Endodermal cell (in vitro differentiated cells): ENCODE measurements at regions not wholly inside any gene's neighbourhood (a gene's known extent, or its start where the extent isn't known, plus 50 kb on each side); places are given as distances from the start of the nearest gene placed in this dataset.
A peak's percentile ranks its signal among the peaks of the same experiment; 100 is the strongest.

ENCODE experiments used
- DNase-seq: peaks from one replicate; pipeline ENCODE4 v3.0.0-alpha.2; 2017
- H3K27ac ChIP-seq: 2 replicates; pipeline ENCODE4 v1.5.1; 2013; ENCODE audit warnings: mild to moderate bottlenecking, low read depth, low read length, moderate library complexity
- H3K27me3 ChIP-seq: 2 replicates; pipeline ENCODE4 v1.6.1; 2013; ENCODE audit warnings: mild to moderate bottlenecking, low read length, moderate library complexity; ENCODE audit not compliant: insufficient read depth, control insufficient read depth, poor library complexity, severe bottlenecking
- H3K36me3 ChIP-seq: 2 replicates; pipeline ENCODE4 v1.7.0; 2013; ENCODE audit warnings: mild to moderate bottlenecking, low read length, moderate library complexity; ENCODE audit not compliant: control insufficient read depth, insufficient read depth
- H3K4me1 ChIP-seq: one replicate; pipeline ENCODE4 v1.7.0; 2013; ENCODE audit warnings: low read length; ENCODE audit not compliant: control insufficient read depth, insufficient read depth
- H3K4me3 ChIP-seq: 2 replicates; pipeline ENCODE4 v1.5.1; 2013; ENCODE audit warnings: mild to moderate bottlenecking, low read length, moderate library complexity
- H3K9ac ChIP-seq: 2 replicates; pipeline ENCODE4 v1.6.1; 2013; ENCODE audit warnings: mild to moderate bottlenecking, low read length, moderate library complexity; ENCODE audit not compliant: poor library complexity, severe bottlenecking; ENCODE audit errors: extremely low read depth
- H3K9me3 ChIP-seq: 2 replicates; pipeline ENCODE4 v1.6.1; 2013; ENCODE audit warnings: mild to moderate bottlenecking, low read length, moderate library complexity; ENCODE audit not compliant: control insufficient read depth
- H3K27ac Mint-ChIP-seq: 2 replicates; pipeline ENCODE4 v1.8.0; 2020; ENCODE audit warnings: mixed read lengths
- H3K27me3 Mint-ChIP-seq: 2 replicates; pipeline ENCODE4 v1.8.0; 2021; ENCODE audit warnings: mild to moderate bottlenecking, mixed read lengths; ENCODE audit not compliant: insufficient read depth
- H3K36me3 Mint-ChIP-seq: 2 replicates; pipeline ENCODE4 v1.8.0; 2020; ENCODE audit warnings: low read depth, mixed read lengths
- H3K4me1 Mint-ChIP-seq: 2 replicates; pipeline ENCODE4 v1.8.0; 2020; ENCODE audit warnings: mixed read lengths
- H3K4me3 Mint-ChIP-seq: 2 replicates; pipeline ENCODE4 v1.8.0; 2020; ENCODE audit warnings: mild to moderate bottlenecking, moderate library complexity, mixed read lengths
- H3K9me3 Mint-ChIP-seq: 2 replicates; pipeline ENCODE4 v1.8.0; 2020; ENCODE audit warnings: mild to moderate bottlenecking, mixed read lengths
- WGBS, 2 experiments: methylation state at CpG; one replicate each; pipeline versions ENCODE4 v1.1.5 to v1.1.7; 2013; ENCODE audit warnings: missing lambda C conversion rate in 2 of 2, mixed read lengths in 1 of 2; ENCODE audit not compliant: insufficient coverage in 1 of 2, insufficient read length in 1 of 2; 5-methylcytosine and 5-hydroxymethylcytosine counted together
- TF ChIP-seq, protein P1 (sequence below): fragments of 200-600 bp; sonication (generic); conservative IDR thresholded peaks from 2 replicates; pipeline ENCODE4 v1.5.0; 2021; ENCODE audit warnings: antibody characterized with exemption, mild to moderate bottlenecking

DNA sequence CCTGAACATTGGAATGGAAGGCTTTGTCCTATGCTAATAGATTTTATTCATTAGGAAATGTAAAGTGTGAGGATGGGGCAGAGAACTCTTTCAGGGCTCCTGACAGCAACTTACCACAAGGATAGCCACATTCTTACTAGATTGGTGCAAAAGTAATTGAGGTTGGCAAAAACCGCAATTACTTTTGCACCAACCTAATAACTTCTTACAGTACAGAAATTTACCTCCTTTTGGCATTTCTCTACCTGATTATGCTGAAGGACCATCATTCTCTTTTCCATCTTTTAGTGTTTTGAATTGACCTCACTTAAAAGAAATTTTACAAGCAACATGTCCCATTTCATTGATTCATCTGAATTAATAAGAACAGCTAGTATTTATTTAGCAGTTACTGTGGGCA is 109.2 kb upstream of the AP1S2 start:
- no peaks in the 10 kb centered on the region for H3K27me3 Mint-ChIP-seq
- Histone ChIP-seq H3K27me3 (no peaks in the 10 kb centered on the region), H3K4me3 (no peak overlapping the region), H3K9ac (no peak overlapping the region), H3K36me3 (no peaks in the 10 kb centered on the region), H3K4me1 (peaks cover 4% of the 10 kb centered on the region), H3K27ac (no peak overlapping the region), H3K9me3 (no peaks in the 10 kb centered on the region)
- peaks cover 25% of the 10 kb centered on the region for H3K4me1 Mint-ChIP-seq
- H3K9me3 Mint-ChIP-seq, result peaks cover 5% of the 10 kb centered on the region
- WGBS, 2 experiments, result 87% methylated on average over 1 of the region's 1 CpG; no CpG with 5 or more reads in 1 of the 2 experiments
- no peak overlapping the region for H3K27ac Mint-ChIP-seq
- DNase-seq, result no peak
- no peaks in the 10 kb centered on the region for H3K36me3 Mint-ChIP-seq
- TF ChIP-seq, protein P1, sequence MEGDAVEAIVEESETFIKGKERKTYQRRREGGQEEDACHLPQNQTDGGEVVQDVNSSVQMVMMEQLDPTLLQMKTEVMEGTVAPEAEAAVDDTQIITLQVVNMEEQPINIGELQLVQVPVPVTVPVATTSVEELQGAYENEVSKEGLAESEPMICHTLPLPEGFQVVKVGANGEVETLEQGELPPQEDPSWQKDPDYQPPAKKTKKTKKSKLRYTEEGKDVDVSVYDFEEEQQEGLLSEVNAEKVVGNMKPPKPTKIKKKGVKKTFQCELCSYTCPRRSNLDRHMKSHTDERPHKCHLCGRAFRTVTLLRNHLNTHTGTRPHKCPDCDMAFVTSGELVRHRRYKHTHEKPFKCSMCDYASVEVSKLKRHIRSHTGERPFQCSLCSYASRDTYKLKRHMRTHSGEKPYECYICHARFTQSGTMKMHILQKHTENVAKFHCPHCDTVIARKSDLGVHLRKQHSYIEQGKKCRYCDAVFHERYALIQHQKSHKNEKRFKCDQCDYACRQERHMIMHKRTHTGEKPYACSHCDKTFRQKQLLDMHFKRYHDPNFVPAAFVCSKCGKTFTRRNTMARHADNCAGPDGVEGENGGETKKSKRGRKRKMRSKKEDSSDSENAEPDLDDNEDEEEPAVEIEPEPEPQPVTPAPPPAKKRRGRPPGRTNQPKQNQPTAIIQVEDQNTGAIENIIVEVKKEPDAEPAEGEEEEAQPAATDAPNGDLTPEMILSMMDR, result no peak
- no peak overlapping the region for H3K4me3 Mint-ChIP-seq

DNA sequence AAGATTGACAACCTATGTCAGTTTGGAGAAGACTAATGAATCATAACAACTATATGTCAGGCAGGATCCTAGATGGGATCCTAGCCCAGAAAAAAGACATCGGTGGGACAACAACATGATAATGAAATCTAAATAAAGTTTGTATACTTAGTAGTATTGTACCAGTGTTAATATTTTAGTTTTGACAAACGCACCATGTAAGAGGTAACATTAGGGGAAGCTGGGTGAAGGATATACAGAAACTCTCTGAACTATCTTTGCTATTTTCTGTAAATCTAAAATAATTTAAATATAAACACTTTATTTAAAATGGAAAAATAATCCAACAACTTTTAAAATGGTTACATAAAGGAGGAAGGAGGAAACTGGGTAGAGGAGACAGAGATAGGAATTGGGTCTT is 105.6 kb upstream of the AP1S2 start:
- Mint-ChIP-seq H3K27me3 (no peaks in the 10 kb centered on the region), H3K27ac (no peak overlapping the region), H3K4me3 (no peak overlapping the region), H3K36me3 (no peaks in the 10 kb centered on the region), H3K4me1 (peaks cover 38% of the 10 kb centered on the region), H3K9me3 (peaks cover 7% of the 10 kb centered on the region)
- Histone ChIP-seq H3K27me3 (no peaks in the 10 kb centered on the region), H3K4me3 (no peak overlapping the region), H3K4me1 (peaks cover 4% of the 10 kb centered on the region), H3K9ac (no peak overlapping the region), H3K27ac (no peak overlapping the region), H3K9me3 (no peaks in the 10 kb centered on the region), H3K36me3 (no peaks in the 10 kb centered on the region)
- 90% methylated on average over 2 of the region's 2 CpGs; no CpG with 5 or more reads in 1 of the 2 experiments for WGBS, 2 experiments
- no peak for DNase-seq
- TF ChIP-seq, protein P1, result no peak

DNA sequence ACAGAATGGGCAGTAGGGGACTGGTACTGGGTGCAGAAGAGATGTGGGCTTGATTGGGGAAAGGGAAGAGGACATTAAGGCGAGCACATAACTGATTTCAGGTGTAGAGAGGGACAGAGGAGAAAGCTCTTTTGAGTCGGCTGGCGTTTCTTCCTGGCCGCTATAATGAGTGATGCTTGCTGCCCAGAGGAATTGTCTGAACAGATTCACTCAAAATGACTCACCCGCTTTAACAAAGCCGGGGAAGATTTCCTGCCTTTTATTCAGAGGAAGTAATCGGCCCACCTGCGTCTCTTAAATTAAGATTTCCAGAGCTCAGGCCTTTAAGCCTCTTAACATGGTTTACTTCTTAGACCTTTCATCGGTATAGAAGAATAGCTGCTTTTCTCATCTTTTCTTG is 102.1 kb upstream of the AP1S2 start:
- H3K4me1 Mint-ChIP-seq, result peaks cover 37% of the 10 kb centered on the region
- Histone ChIP-seq H3K36me3 (no peaks in the 10 kb centered on the region), H3K27me3 (no peaks in the 10 kb centered on the region), H3K4me3 (peak overlapping the region; percentile 57), H3K4me1 (peaks cover under 1% of the 10 kb centered on the region), H3K27ac (peak overlapping the region; percentile 2), H3K9me3 (no peaks in the 10 kb centered on the region), H3K9ac (peak overlapping the region; percentile 23)
- peaks cover 4% of the 10 kb centered on the region for H3K36me3 Mint-ChIP-seq
- WGBS, 2 experiments, result 14 to 19% methylated on average over 5 to 9 of the region's 9 CpGs
- no peaks in the 10 kb centered on the region for H3K27me3 Mint-ChIP-seq
- H3K4me3 Mint-ChIP-seq, result no peak overlapping the region
- H3K9me3 Mint-ChIP-seq, result peaks cover 7% of the 10 kb centered on the region
- TF ChIP-seq, protein P1, result no peak
- peak overlapping the region; percentile 84 for H3K27ac Mint-ChIP-seq
- peak; percentile 85 for DNase-seq
